Kidney epithelial cell (primary cell): ENCODE measurements at regions not wholly inside any gene's neighbourhood (a gene's known extent, or its start where the extent isn't known, plus 50 kb on each side); places are given as distances from the start of the nearest gene placed in this dataset.
"Not testable (repeated sequence)": the region's sequence is repeated elsewhere in the genome, so short reads cannot be mapped to it uniquely, and the experiment has no call there.

Source experiments
- DNase-seq: peaks from one replicate; pipeline ENCODE4 v3.0.0-alpha.2; 2010; ENCODE audit warnings: low read depth
- H3K27me3 ChIP-seq: 2 replicates; pipeline ENCODE4 v1.6.0; 2011; ENCODE audit warnings: low read length; ENCODE audit not compliant: control insufficient read depth, insufficient read depth
- H3K36me3 ChIP-seq: 2 replicates; pipeline ENCODE4 v1.5.1; 2011; ENCODE audit warnings: low read length; ENCODE audit not compliant: control insufficient read depth, insufficient read depth
- H3K4me3 ChIP-seq: 2 replicates; pipeline ENCODE4 v1.5.1; 2011; ENCODE audit warnings: low read depth, mild to moderate bottlenecking, control low read depth, low read length
- CTCF ChIP-seq: IDR thresholded peaks from 2 replicates; pipeline ENCODE4 v1.5.1; 2011; ENCODE audit warnings: mild to moderate bottlenecking, moderate library complexity, low read length, control low read depth, inconsistent platforms; ENCODE audit not compliant: insufficient read depth, poor library complexity, severe bottlenecking

DNA sequence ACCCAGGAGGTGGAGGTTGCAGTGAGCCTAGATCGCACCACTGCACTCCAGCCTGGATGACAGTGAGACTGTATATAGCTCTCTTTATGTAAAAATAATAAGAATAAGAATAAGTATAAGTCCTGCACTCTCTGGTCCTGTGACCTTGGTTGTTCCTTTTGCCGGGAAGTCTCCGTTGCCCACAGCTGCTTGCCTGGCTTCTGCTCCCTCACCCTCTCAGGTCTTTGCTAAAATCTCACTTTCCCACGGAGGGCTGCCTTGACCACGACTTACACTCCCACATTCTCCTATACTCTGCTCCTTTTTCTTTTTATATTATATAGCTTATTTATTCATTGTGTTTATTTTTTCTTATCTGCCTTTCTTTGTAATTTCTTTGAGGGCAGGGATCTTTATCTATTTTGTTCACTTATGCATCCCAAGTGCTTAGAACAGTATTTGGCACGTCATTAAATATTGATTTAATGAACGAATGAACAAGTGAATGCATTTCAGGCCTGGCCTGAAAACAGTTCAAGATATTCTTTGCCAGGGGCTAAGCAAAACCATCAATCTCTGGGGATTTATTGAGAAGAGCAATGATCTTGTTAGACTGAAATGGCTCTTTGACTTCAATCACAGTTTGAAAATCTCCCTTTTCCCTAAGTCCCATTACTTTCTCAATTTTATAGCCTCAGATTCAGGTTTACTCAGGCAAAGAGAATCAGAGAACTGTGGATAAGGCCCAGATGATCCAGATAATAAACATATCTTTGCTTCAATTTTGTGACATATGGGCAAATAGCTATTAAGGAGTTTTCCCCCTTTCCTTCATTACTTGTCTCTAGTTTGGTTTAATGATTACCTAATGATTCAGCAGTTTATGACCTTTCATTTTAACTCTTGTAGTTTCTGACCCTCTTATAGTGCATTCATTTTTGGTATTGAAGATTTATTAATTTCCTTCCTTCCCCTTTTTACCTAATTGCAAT, 60.8 kb upstream of the TMC1 start:
- Histone ChIP-seq H3K27me3 (no peaks in the 10 kb centered on the region), H3K36me3 (no peaks in the 10 kb centered on the region), H3K4me3 (no peak overlapping the region)
- DNase-seq = no peak
- no peak for TF ChIP-seq CTCF

DNA sequence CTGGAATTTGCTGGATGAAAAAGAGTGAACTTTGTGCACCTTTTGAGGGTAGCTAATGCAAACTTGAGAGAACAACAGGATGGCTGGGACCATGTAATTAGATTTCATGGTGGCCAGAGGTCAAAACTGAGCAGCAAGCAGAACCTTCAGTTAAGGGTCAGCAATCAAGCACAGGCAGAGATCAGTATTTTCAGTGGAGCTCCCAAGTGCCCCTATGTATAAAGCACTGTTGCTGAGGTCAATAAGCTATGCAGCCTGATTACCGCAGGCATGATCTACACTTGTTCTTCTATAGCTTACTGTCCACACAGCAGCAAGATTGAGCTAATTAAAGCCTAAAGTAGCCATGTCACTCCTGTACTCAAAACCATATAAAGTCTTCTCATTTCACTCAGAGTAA, 62.1 kb upstream of the TMC1 start:
- no peak for TF ChIP-seq CTCF
- no peak overlapping the region for H3K4me3 ChIP-seq

GRCh38 chr9:72458153-72458552, 63.3 kb upstream of the TMC1 start:
- no peak for DNase-seq
- H3K36me3 ChIP-seq = no peaks in the 10 kb centered on the region
- no peaks in the 10 kb centered on the region for H3K27me3 ChIP-seq
- no peak overlapping the region for H3K4me3 ChIP-seq
- TF ChIP-seq CTCF = no peak

More for the DNA sequence above, 62.1 kb upstream of the TMC1 start:
- DNase-seq = no peak
- H3K27me3 ChIP-seq = no peaks in the 10 kb centered on the region
- no peaks in the 10 kb centered on the region for H3K36me3 ChIP-seq

- no peak for TF ChIP-seq CTCF
- no peak for DNase-seq
Observed at GRCh38 chr9:72457366-72457765, 64.0 kb upstream of the TMC1 start.

DNA sequence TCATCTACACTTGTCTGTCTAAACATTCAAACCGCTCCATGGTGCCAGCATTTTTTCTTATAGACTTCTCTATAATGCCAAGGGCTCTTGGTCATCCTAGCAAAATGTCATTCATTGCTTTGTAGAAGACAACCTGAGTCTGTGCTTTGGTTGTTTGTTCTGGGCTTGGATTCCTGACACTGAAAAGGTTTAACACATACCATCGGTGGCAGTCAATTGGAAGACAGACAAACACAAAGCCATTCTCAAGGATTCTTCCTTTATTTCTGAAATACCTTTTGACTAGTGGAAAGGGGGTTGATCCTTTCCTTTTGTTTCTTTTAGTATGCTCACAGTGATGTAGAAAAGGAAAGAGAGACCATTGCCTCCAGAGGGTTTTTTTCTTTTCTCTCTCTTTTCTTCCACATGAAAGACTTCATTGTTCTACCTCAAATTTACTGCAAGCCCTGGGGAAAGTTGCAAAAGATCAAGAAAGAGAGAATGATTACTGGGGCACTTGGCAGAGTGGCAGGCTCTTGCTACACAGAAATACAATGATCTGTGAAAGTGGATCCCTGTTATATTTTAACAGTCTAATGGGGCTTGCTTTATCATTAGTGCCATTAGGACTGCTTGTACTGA, 66.4 kb upstream of the TMC1 start:
- no peaks in the 10 kb centered on the region for H3K27me3 ChIP-seq
- H3K36me3 ChIP-seq = no peaks in the 10 kb centered on the region
- no peak for TF ChIP-seq CTCF
- H3K4me3 ChIP-seq = no peak overlapping the region
- DNase-seq = no peak

More at GRCh38 chr9:72457366-72457765, 64.0 kb upstream of the TMC1 start:
- Histone ChIP-seq H3K4me3 (no peak overlapping the region), H3K27me3 (no peaks in the 10 kb centered on the region), H3K36me3 (no peaks in the 10 kb centered on the region)

- no peak for TF ChIP-seq CTCF
- Histone ChIP-seq H3K4me3 (no peak overlapping the region), H3K36me3 (no peaks in the 10 kb centered on the region), H3K27me3 (no peaks in the 10 kb centered on the region)
- DNase-seq = no peak
Observed at GRCh38 chr9:72453797-72454196, 67.6 kb upstream of the TMC1 start.

DNA sequence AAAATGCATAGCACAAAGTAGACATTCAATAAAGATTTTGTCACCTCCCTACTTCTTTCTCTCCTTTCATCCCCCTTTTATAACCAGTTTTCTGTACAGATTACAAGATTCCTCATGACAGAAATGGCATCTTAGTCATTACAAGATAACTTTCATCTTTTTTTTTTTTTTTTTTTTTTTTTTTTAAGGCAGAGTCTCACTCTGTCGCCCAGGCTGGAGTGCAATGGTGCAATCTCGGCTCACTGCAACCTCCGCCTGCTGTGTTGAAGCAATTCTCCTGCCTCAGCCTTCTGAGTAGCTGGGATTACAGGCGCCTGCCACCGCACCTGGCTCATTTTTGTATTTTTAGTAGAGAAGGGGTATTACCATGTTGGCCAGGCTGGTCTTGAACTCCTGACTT, 75.2 kb upstream of the TMC1 start:
- not testable (repeated sequence) for H3K27me3 ChIP-seq, DNase-seq, H3K36me3 ChIP-seq, H3K4me3 ChIP-seq
